H1 (cell line): ENCODE measurements at regions not wholly inside any gene's neighbourhood (a gene's known extent, or its start where the extent isn't known, plus 50 kb on each side); places are given as distances from the start of the nearest gene placed in this dataset.
A peak's percentile ranks its signal among the peaks of the same experiment; 100 is the strongest.

Experiments used
- CTCF ChIA-PET: fragments of 300-600 bp; sonication (Branson Sonifier 250); formaldehyde crosslinking; loops from one replicate; lab custom pipeline; 2021; ENCODE audit not compliant: partially characterized antibody; lab: Charles Lee
- POLR2A ChIA-PET: fragments of 300-600 bp; sonication (Branson Sonifier 250); formaldehyde crosslinking; loops from one replicate; lab custom pipeline; 2021; ENCODE audit warnings: inconsistent platforms; ENCODE audit not compliant: partially characterized antibody; lab: Charles Lee
- DNase-seq, 2 experiments: peaks; one replicate each; pipeline versions ENCODE4 v3.0.0 to v3.0.0-alpha.2; 2010 to 2022; ENCODE audit warnings: low spot score in 2 of 2, low read depth in 1 of 2, mixed read lengths in 1 of 2
- FAIRE-seq: peaks from 2 replicates; lab custom pipeline; 2011; peaks lifted over from hg19 to GRCh38; lab: Jason Lieb, UNC
- H2AFZ ChIP-seq: 2 replicates; pipeline ENCODE4 v1.8.1; 2012; ENCODE audit warnings: low read length, inconsistent platforms
- H2AK5ac ChIP-seq: 2 replicates; pipeline ENCODE4 v1.6.1; 2013; ENCODE audit warnings: low read depth, low read length
- H2BK120ac ChIP-seq: replicated peaks from 2 replicates; pipeline ENCODE3; 2013; ENCODE audit warnings: low read depth, low read length, inconsistent platforms
- H2BK12ac ChIP-seq: 2 replicates; pipeline ENCODE4 v1.6.1; 2013; ENCODE audit warnings: low read depth, low read length
- H2BK15ac ChIP-seq: 2 replicates; pipeline ENCODE4 v1.6.1; 2013; ENCODE audit warnings: low read length
- H2BK20ac ChIP-seq: 2 replicates; pipeline ENCODE4 v1.6.1; 2013; ENCODE audit warnings: low read length
- H2BK5ac ChIP-seq: 2 replicates; pipeline ENCODE4 v1.6.1; 2013; ENCODE audit warnings: low read depth, low read length
- H3K14ac ChIP-seq: 2 replicates; pipeline ENCODE4 v1.6.1; 2013; ENCODE audit warnings: inconsistent platforms; ENCODE audit not compliant: insufficient read length
- H3K18ac ChIP-seq: 2 replicates; pipeline ENCODE4 v1.6.1; 2013; ENCODE audit warnings: low read length; ENCODE audit errors: extremely low read depth
- H3K23ac ChIP-seq: 2 replicates; pipeline ENCODE4 v1.6.1; 2013; ENCODE audit warnings: inconsistent platforms; ENCODE audit not compliant: insufficient read length
- H3K23me2 ChIP-seq: 2 replicates; pipeline ENCODE4 v1.6.1; 2013; ENCODE audit warnings: low read depth, low read length
- H3K27ac ChIP-seq: 2 replicates; pipeline ENCODE4 v1.6.1; 2011; ENCODE audit warnings: low read depth, low read length, inconsistent platforms
- H3K27me3 ChIP-seq, 4 experiments: replicated peaks in 1 of 4; 1 replicate in 1 of 4; 2 replicates in 3 of 4; pipeline versions ENCODE4 v1.6.1 to v1.8.1; 2011 to 2013; ENCODE audit warnings: low read length in 3 of 4, mild to moderate bottlenecking in 3 of 4, inconsistent platforms in 2 of 4, mixed read lengths in 2 of 4, moderate library complexity in 1 of 4; ENCODE audit not compliant: control insufficient read depth in 3 of 4, insufficient read depth in 3 of 4; ENCODE audit errors: extremely low read depth in 1 of 4
- H3K36me3 ChIP-seq, 4 experiments: 2 replicates each; pipeline versions ENCODE4 v1.6.1 to v1.8.1; 2011 to 2013; ENCODE audit warnings: mild to moderate bottlenecking in 4 of 4, low read length in 3 of 4, moderate library complexity in 2 of 4, control low read depth in 1 of 4, inconsistent platforms in 1 of 4; ENCODE audit not compliant: insufficient read depth in 4 of 4, control insufficient read depth in 2 of 4
- H3K4ac ChIP-seq: replicated peaks from 2 replicates; pipeline ENCODE3; 2013; ENCODE audit warnings: low read length, low read depth, mixed read lengths, inconsistent platforms; ENCODE audit not compliant: insufficient read length
- H3K4me1 ChIP-seq, 4 experiments: replicated peaks in 1 of 4; 1 replicate in 1 of 4; 2 replicates in 3 of 4; pipeline versions ENCODE4 v1.6.1 to v1.8.1; 2011 to 2013; ENCODE audit warnings: low read length in 3 of 4, inconsistent platforms in 2 of 4, mixed read lengths in 1 of 4; ENCODE audit not compliant: insufficient read depth in 4 of 4, control insufficient read depth in 3 of 4
- H3K4me2 ChIP-seq, 2 experiments: 2 replicates each; pipeline versions ENCODE4 v1.6.1 to v1.8.1; 2011 to 2013; ENCODE audit warnings: low read depth in 2 of 2, low read length in 2 of 2, control low read depth in 1 of 2, inconsistent platforms in 1 of 2, mild to moderate bottlenecking in 1 of 2; ENCODE audit not compliant: insufficient read depth in 1 of 2
- H3K4me3 ChIP-seq, 4 experiments: fragments of 200-600, 300-600 bp in 1 of 4; sonication (generic), shearing (Covaris generic), sonication (Bioruptor Twin) in 1 of 4; 2 replicates each; pipeline versions ENCODE4 v1.5.1 to v1.8.1; 2011 to 2016; ENCODE audit warnings: low read length in 4 of 4, low read depth in 3 of 4, control low read depth in 2 of 4, inconsistent platforms in 2 of 4, mild to moderate bottlenecking in 2 of 4, mixed read lengths in 1 of 4, moderate library complexity in 1 of 4; ENCODE audit not compliant: insufficient read depth in 2 of 4; ENCODE audit errors: extremely low read depth in 1 of 4
- H3K56ac ChIP-seq: replicated peaks from 2 replicates; pipeline ENCODE3; 2013; ENCODE audit warnings: low read depth, mild to moderate bottlenecking, mixed read lengths, low read length, inconsistent platforms; ENCODE audit not compliant: insufficient read length
- H3K79me1 ChIP-seq: 2 replicates; pipeline ENCODE4 v1.6.1; 2013; ENCODE audit warnings: low read depth, low read length, control low read depth
- H3K79me2 ChIP-seq, 2 experiments: 2 replicates each; pipeline versions ENCODE4 v1.6.1 to v1.8.1; 2012 to 2013; ENCODE audit warnings: low read length in 2 of 2, mild to moderate bottlenecking in 2 of 2, inconsistent platforms in 1 of 2; ENCODE audit not compliant: insufficient read depth in 2 of 2, control insufficient read depth in 1 of 2
- H3K9ac ChIP-seq, 4 experiments: replicated peaks in 1 of 4; 1 replicate in 1 of 4; 2 replicates in 3 of 4; pipeline versions ENCODE4 v1.6.1 to v1.8.1; 2011 to 2013; ENCODE audit warnings: low read depth in 3 of 4, low read length in 3 of 4, control low read depth in 2 of 4, mild to moderate bottlenecking in 2 of 4, moderate library complexity in 2 of 4, inconsistent platforms in 1 of 4; ENCODE audit errors: extremely low read depth in 1 of 4
- H3K9me3 ChIP-seq, 2 experiments: 2 replicates each; pipeline versions ENCODE4 v1.6.1 to v1.8.1; 2012 to 2013; ENCODE audit warnings: mild to moderate bottlenecking in 2 of 2, moderate library complexity in 2 of 2, control low read depth in 1 of 2, inconsistent platforms in 1 of 2, low read depth in 1 of 2, low read length in 1 of 2, mixed read lengths in 1 of 2; ENCODE audit not compliant: insufficient read depth in 2 of 2
- H4K20me1 ChIP-seq, 2 experiments: replicated peaks in 1 of 2; 2 replicates each; pipeline versions ENCODE3 to v1.8.1; 2011 to 2013; ENCODE audit warnings: inconsistent platforms in 2 of 2, low read length in 2 of 2, mild to moderate bottlenecking in 1 of 2; ENCODE audit not compliant: insufficient read depth in 2 of 2, control insufficient read depth in 1 of 2
- H4K5ac ChIP-seq: 2 replicates; pipeline ENCODE4 v1.6.1; 2013; ENCODE audit warnings: low read length, low read depth, mixed read lengths, inconsistent platforms; ENCODE audit not compliant: insufficient read length
- H4K8ac ChIP-seq: 2 replicates; pipeline ENCODE4 v1.8.0; 2013; ENCODE audit warnings: mild to moderate bottlenecking, moderate library complexity, low read length, inconsistent platforms; ENCODE audit not compliant: insufficient read depth; ENCODE audit errors: extremely low read depth
- H4K91ac ChIP-seq: replicated peaks from 2 replicates; pipeline ENCODE3; 2013; ENCODE audit warnings: low read length, mixed read lengths, inconsistent platforms; ENCODE audit not compliant: insufficient read length
- ATF3 ChIP-seq: IDR thresholded peaks from 2 replicates; pipeline ENCODE4 v1.6.1; 2011; ENCODE audit warnings: low read depth, mild to moderate bottlenecking, low read length; ENCODE audit not compliant: insufficient read depth
- CEBPB ChIP-seq: IDR thresholded peaks from 2 replicates; pipeline ENCODE4 v1.6.1; 2012; ENCODE audit warnings: low read depth, low read length
- CHD1 ChIP-seq: IDR thresholded peaks from 2 replicates; pipeline ENCODE4 v1.6.1; 2012; ENCODE audit warnings: low read depth, low read length, improper control_type of control experiment
- CTBP2 ChIP-seq: IDR thresholded peaks from 2 replicates; pipeline ENCODE4 v1.7.0; 2011; ENCODE audit warnings: borderline replicate concordance, mild to moderate bottlenecking, moderate library complexity, mixed read lengths, low read length; ENCODE audit not compliant: insufficient read depth, insufficient read length
- EGR1 ChIP-seq: IDR thresholded peaks from 2 replicates; pipeline ENCODE4 v1.6.1; 2011; ENCODE audit warnings: low read depth, low read length, borderline replicate concordance
- HDAC6 ChIP-seq: IDR thresholded peaks from one replicate; pipeline ENCODE4 v1.7.1; 2012; ENCODE audit warnings: low read depth, mild to moderate bottlenecking, inconsistent platforms, low read length, moderate library complexity
- MAX ChIP-seq: IDR thresholded peaks from 2 replicates; pipeline ENCODE4 v1.6.1; 2012; ENCODE audit warnings: inconsistent platforms
- POLR2A ChIP-seq, 2 experiments: IDR thresholded peaks; 1 replicate in 1 of 2; 2 replicates in 1 of 2; pipeline ENCODE4 v1.6.1; 2011; ENCODE audit warnings: low read depth in 2 of 2, low read length in 2 of 2, mild to moderate bottlenecking in 2 of 2; ENCODE audit errors: control extremely low read depth in 1 of 2
- POLR2AphosphoS5 ChIP-seq: IDR thresholded peaks from 2 replicates; pipeline ENCODE4 v1.6.1; 2011; ENCODE audit warnings: low read depth, low read length
- RAD21 ChIP-seq, 2 experiments: IDR thresholded peaks in 1 of 2; conservative IDR thresholded peaks in 1 of 2; 2 replicates each; pipeline ENCODE4 v1.6.1; 2011; ENCODE audit warnings: low read depth in 2 of 2, low read length in 2 of 2, improper control_type of control experiment in 1 of 2, inconsistent platforms in 1 of 2, mild to moderate bottlenecking in 1 of 2, moderate library complexity in 1 of 2
- SIX5 ChIP-seq: IDR thresholded peaks from 2 replicates; pipeline ENCODE4 v1.6.1; 2011; ENCODE audit warnings: mild to moderate bottlenecking, low read depth, low read length
- SRF ChIP-seq: IDR thresholded peaks from 2 replicates; pipeline ENCODE4 v1.6.1; 2011; ENCODE audit warnings: mild to moderate bottlenecking, low read depth, low read length, moderate library complexity
- USF2 ChIP-seq: IDR thresholded peaks from 2 replicates; pipeline ENCODE4 v1.6.1; 2011; ENCODE audit warnings: low read length, improper control_type of control experiment
- YY1 ChIP-seq: IDR thresholded peaks from 2 replicates; pipeline ENCODE4 v1.6.1; 2011; ENCODE audit warnings: low read depth, mild to moderate bottlenecking, low read length
- WGBS, 2 experiments: shearing (Covaris generic) in 1 of 2; methylation state at CpG; one replicate each; pipeline versions ENCODE4 v1.1.6 to v1.1.7; 2013 to 2015; ENCODE audit warnings: low lambda C conversion rate in 2 of 2, mixed read lengths in 2 of 2, inconsistent platforms in 1 of 2, low coverage in 1 of 2, missing lambda C conversion rate in 1 of 2; ENCODE audit not compliant: insufficient replicate concordance in 2 of 2, insufficient coverage in 1 of 2, insufficient read length in 1 of 2; ENCODE audit errors: extremely low coverage in 1 of 2, missing lambda C conversion rate in 1 of 2; 5-methylcytosine and 5-hydroxymethylcytosine counted together

- Histone ChIP-seq H3K23me2 (no peaks in the 10 kb centered on the region), H2BK12ac (no peak overlapping the region), H3K36me3 (no peaks in the 10 kb centered on the region), H2AFZ (peak overlapping the region; percentile 93; the same call in 1 of the 2 replicates), H2BK5ac (no peak overlapping the region), H4K5ac (no peak overlapping the region), H3K56ac (no peak overlapping the region), H3K4me1 (no peaks in the 10 kb centered on the region), H4K20me1 (no peaks in the 10 kb centered on the region), H3K27me3 (no peaks in the 10 kb centered on the region), H3K14ac (no peak overlapping the region), H4K91ac (no peak overlapping the region), H3K79me2 (no peaks in the 10 kb centered on the region), H2AK5ac (no peak overlapping the region), H3K23ac (no peak overlapping the region), H3K4ac (no peak overlapping the region), H3K27ac (no peak overlapping the region; the same call in 1 of the 2 replicates), H3K79me1 (no peaks in the 10 kb centered on the region), H2BK20ac (no peak overlapping the region), H3K4me2 (no peak overlapping the region), H4K8ac (no peak overlapping the region), H3K4me3 (no peak overlapping the region), H2BK15ac (no peak overlapping the region), H3K18ac (no peak overlapping the region), H2BK120ac (no peak overlapping the region), H3K9me3 (no peaks in the 10 kb centered on the region), H3K9ac (no peak overlapping the region)
- TF ChIP-seq RAD21 (IDR thresholded peaks at IDR 0.05 in 1 of 2, conservative IDR thresholded peaks at IDR 0.05 in 1 of 2; ENCODE audit: low read depth in 2 of 2, low read length in 2 of 2): no peak
- TF ChIP-seq CEBPB: no peak
- no peak for TF ChIP-seq USF2
- no peak for TF ChIP-seq SIX5
- no peak for TF ChIP-seq CTBP2
- no peak for TF ChIP-seq MAX
- no peak for TF ChIP-seq HDAC6
- no peak for TF ChIP-seq CHD1
- no peak for TF ChIP-seq SRF
- TF ChIP-seq ATF3: no peak
- no peak for TF ChIP-seq YY1
- TF ChIP-seq POLR2A (IDR thresholded peaks at IDR 0.05; ENCODE audit: control extremely low read depth in 1 of 2, low read depth in 2 of 2, low read length in 2 of 2): no peak
- no peak for TF ChIP-seq POLR2AphosphoS5
- no peak for TF ChIP-seq EGR1
- ChIA-PET CTCF (no interaction called here), POLR2A (no interaction called here)
- no peak for DNase-seq
- WGBS, 2 experiments: 90% methylated on average over 5 of the region's 5 CpGs; no CpG with 5 or more reads in 1 of the 2 experiments
- no peak for FAIRE-seq
These were observed 453.9 kb downstream of the PDHA2 start for GRCh38 chr4:96293806-96294205.
